ENCODE measurements at regions not wholly inside any gene's neighbourhood (a gene's known extent, or its start where the extent isn't known, plus 50 kb on each side); places are given as distances from the start of the nearest gene placed in this dataset.

DNA sequence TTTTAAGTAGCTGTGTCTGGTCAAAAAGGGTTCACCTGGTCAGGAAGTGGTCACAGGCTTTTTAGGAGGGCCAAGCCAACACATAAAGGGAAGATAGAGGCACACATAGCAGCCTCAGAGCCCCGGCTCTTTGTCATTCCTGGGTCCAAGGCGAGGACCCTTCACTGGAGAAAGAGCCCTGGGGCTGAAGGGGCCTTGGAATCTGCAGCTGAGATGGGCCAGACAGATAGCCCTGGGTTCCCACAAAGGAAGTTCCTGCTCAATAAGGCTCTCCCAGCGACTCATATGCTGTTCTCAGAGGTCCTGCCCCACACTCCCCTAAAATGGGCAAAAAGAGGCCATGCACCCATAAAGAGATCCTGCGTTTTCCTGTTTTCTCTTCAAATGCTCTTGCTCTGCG lies 77.7 kb downstream of the LINC01488 start:
- TF ChIP-seq ZNF574 (CRISPR knock-in tag; IDR thresholded peaks at IDR 0.05) (no peak), CHCHD3 (CRISPR knock-in tag; IDR thresholded peaks at IDR 0.05) (no peak), FOXO4 (CRISPR knock-in tag; conservative IDR thresholded peaks at IDR 0.05) (no peak), KAT7 (CRISPR knock-in tag; IDR thresholded peaks at IDR 0.05; ENCODE audit: borderline replicate concordance) (no peak), CEBPB (IDR thresholded peaks at IDR 0.05; ENCODE audit: borderline replicate concordance, low read depth, low read length) (no peak), EZH2 (conservative IDR thresholded peaks at IDR 0.05; ENCODE audit: low read depth, low read length) (no peak), GABPA (IDR thresholded peaks at IDR 0.05; ENCODE audit: low read depth, low read length) (no peak), GABPA (CRISPR knock-in tag; IDR thresholded peaks at IDR 0.05; ENCODE audit: low read depth) (no peak), HDAC2 (CRISPR knock-in tag; IDR thresholded peaks at IDR 0.05) (no peak)
- TF ChIP-seq, protein P1, sequence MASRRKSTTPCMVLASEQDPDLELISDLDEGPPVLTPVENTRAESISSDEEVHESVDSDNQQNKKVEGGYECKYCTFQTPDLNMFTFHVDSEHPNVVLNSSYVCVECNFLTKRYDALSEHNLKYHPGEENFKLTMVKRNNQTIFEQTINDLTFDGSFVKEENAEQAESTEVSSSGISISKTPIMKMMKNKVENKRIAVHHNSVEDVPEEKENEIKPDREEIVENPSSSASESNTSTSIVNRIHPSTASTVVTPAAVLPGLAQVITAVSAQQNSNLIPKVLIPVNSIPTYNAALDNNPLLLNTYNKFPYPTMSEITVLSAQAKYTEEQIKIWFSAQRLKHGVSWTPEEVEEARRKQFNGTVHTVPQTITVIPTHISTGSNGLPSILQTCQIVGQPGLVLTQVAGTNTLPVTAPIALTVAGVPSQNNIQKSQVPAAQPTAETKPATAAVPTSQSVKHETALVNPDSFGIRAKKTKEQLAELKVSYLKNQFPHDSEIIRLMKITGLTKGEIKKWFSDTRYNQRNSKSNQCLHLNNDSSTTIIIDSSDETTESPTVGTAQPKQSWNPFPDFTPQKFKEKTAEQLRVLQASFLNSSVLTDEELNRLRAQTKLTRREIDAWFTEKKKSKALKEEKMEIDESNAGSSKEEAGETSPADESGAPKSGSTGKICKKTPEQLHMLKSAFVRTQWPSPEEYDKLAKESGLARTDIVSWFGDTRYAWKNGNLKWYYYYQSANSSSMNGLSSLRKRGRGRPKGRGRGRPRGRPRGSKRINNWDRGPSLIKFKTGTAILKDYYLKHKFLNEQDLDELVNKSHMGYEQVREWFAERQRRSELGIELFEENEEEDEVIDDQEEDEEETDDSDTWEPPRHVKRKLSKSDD (CRISPR knock-in tag; IDR thresholded peaks at IDR 0.05; ENCODE audit: low read depth): no peak
- TF ChIP-seq, protein P2, sequence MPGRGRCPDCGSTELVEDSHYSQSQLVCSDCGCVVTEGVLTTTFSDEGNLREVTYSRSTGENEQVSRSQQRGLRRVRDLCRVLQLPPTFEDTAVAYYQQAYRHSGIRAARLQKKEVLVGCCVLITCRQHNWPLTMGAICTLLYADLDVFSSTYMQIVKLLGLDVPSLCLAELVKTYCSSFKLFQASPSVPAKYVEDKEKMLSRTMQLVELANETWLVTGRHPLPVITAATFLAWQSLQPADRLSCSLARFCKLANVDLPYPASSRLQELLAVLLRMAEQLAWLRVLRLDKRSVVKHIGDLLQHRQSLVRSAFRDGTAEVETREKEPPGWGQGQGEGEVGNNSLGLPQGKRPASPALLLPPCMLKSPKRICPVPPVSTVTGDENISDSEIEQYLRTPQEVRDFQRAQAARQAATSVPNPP (CRISPR knock-in tag; IDR thresholded peaks at IDR 0.05): no peak
